GM19467 (cell line): ENCODE measurements at regions not wholly inside any gene's neighbourhood (a gene's known extent, or its start where the extent isn't known, plus 50 kb on each side); places are given as distances from the start of the nearest gene placed in this dataset.

Source experiments
- ATAC-seq: cut with Tn5 transposase; IDR thresholded peaks from one replicate; pipeline ENCODE4 v1.9.1; 2021; ENCODE audit warnings: mild to moderate bottlenecking, moderate library complexity; ENCODE audit not compliant: unreplicated experiment

DNA sequence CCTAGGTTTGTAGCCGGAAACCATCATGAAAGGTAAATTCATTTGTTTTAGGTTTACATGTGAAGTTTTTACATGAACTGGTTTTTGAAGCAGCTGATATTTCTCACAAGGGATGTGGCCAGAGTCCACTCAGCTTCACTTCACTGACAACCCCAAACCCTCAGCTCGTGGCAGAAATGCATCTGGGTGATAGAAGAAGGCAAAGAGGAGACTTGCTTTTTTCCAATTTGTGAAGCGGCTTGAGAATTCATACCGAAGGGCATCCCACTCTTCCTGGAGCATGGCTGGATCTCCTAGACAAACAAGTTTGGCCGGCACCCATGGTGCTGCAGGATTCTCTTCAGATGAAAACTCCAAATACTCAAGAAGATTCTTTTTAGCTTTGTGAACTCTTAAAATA is 392.8 kb upstream of the CNR1 start:
- ATAC-seq, result no peak

GRCh38 chr6:88556663-88557062 is 390.5 kb upstream of the CNR1 start:
- ATAC-seq, result no peak

- ATAC-seq, result no peak
Measured at GRCh38 chr6:88548891-88549505, 382.9 kb upstream of the CNR1 start.

DNA sequence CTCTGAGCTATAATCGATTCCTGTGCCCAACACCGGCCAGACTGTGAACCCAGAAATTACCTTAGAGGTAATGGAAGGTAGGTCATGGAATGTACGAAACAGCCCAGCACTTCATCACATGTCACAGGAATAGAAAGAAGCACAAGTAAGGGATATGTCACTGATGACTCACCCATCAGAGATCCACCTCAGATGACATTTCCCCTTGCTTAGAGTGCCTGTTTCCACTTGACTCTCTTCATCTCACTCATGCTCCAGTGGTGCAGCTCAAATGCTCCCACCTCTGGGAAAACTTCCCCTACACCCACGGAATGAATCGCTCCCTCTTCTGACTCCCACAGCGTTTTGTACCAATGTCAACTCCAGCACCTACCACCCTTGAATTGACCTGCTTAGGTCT is 381.6 kb upstream of the CNR1 start:
- ATAC-seq, result no peak

GRCh38 chr6:88545991-88546390 is 379.8 kb upstream of the CNR1 start:
- ATAC-seq, result no peak

DNA sequence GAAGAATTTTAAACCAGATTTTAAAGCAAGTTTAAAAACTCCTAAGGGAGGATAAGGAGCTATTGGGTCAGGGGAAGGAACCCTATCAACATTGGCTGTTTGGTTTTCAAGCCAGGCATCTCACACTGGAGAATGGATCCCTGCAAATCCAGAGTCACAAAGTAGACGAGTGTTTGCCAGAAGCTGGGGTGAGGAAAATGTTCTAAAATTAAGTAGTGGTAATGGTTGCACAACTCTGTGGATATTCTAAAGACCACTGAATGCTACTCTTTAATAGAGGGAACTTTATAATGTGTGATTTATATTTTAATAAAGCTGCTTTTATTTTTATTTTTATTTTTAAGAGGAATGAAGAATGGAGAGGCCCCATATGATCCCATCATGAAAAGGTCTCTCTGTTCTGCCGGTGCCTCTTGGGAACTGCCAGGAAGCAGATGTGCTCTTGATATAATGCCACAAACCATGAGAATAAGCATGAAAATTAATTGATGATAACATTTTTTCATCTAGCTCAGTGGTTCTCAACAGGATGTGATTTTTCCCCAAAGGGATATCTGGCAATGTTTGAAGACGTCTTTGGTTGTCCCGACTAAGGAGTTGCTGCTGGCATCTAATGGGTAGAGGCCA is 379.0 kb upstream of the CNR1 start:
- ATAC-seq, result no peak

DNA sequence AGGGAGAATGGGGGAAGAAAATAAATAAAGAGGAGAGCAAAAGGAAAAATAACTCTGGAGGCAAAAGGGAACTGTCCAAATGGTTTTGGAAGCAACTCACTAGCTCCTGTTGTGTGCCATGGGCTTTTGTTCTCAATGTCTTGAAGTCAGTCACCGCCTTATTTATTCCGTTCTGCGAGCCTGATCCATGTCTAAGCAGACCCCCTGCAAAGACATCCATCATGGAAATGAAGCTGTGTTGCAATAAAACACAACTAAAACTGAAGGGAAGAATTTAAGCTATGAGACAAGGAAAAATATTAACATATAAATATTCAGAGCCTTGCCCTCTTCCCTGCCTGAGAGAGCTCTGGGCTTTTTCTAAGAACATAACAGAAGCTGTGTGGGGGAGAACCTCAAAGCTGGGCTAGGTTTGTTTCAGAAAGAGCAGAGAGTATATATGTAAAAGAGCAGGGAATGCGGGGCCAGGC is 373.2 kb upstream of the CNR1 start:
- ATAC-seq, result no peak

- ATAC-seq, result no peak
Measured at GRCh38 chr6:88538840-88539239, 372.7 kb upstream of the CNR1 start.

- ATAC-seq, result no peak
Measured at GRCh38 chr6:88538130-88538706, 372.1 kb upstream of the CNR1 start.

DNA sequence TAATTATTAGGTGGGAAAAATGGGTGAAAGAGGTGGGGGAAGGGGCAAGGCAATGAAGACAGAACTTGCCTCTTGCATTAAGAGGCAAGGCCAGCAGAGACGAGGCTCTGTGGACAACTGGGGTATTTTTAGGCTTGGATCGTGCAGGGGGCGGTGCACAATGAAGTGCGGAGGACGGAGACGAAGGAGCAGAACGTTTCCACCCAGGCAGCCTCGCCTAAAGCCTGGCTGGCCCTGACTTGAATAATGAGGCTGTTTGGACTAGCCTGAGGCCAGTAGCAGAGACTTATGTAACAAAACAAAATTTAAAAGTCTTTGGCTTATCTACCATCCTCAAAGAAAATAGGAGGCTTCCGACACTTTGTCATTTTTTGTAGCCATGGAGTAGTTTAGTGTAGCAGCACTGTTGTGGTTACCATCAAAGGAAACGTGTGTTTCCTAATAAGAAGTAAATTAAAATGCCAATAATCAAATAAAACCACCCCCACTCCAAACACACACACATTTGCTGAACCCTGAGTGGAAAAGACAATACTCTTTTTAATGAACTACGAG is 370.0 kb upstream of the CNR1 start:
- no peak for ATAC-seq

DNA sequence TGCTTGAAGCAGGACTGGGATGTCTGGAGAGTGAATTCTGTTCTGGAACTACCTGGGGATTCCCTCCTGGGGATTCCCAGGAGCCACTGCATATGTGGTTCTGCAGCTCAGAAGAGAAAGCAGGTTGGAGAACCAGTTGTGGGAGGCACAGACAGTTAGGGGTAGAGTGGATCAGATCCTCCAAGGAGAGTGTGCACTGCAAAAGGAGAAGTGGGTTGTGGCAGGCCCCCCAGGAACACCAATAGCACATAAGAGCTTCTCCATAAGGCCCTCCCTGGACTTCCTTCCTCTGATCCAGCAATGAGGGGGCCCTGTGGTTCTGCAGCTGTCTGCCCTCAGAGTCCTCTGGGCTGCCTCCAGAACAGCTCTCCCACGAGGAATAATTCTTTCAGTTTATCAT is 369.2 kb upstream of the CNR1 start:
- no peak for ATAC-seq

DNA sequence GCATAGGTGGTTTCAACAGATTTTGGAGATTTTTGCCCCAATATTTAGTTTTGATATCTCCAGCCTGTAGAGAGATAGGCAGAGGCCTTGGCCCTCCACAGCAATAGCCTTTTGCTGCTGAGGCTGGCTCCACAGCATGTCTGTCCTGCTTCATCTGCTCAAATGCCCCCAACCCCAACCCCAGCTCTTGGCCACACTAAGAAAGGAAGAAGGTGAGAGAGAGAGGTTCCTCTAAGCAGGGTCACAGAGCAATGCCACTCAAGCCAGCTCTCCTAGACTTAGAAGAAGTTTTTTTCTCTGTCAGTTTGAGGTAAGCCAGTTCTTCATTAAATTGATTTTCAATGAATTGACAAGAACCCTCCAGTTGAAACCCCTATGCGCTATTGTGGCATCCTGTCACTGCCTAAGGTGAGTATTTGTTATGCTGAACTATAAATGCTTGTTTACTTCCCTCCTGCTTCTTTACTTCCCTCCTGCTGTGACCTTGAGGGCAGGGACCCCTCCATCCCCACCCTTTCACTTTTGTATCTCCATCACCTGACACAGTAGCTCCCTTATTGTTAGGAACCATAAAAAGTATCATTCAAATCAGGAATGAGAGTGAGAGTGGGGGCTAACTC is 366.2 kb upstream of the CNR1 start:
- no peak for ATAC-seq

DNA sequence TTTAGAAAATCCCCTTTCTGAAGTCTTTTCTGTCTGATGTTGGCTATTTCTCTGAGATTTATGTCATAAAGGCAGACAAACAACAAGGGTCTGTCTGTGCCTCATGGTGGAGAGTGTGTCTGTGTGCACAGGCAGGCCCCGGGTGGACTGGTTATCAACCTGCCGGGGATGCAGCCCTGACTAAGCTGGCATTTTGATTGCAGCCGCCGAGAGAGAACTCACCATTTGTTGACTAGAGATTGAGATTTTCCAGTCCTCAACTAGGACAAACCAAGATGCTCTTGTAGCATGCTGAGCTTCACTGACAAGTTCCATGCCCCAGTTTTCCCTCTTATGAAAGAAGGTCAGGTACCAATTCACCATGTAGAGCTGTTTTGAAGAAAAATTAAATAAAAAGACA is 363.6 kb upstream of the CNR1 start:
- no peak for ATAC-seq

GRCh38 chr6:88520445-88520844 is 354.3 kb upstream of the CNR1 start:
- ATAC-seq, result no peak

GRCh38 chr6:88520017-88520338 is 353.8 kb upstream of the CNR1 start:
- ATAC-seq, result no peak

DNA sequence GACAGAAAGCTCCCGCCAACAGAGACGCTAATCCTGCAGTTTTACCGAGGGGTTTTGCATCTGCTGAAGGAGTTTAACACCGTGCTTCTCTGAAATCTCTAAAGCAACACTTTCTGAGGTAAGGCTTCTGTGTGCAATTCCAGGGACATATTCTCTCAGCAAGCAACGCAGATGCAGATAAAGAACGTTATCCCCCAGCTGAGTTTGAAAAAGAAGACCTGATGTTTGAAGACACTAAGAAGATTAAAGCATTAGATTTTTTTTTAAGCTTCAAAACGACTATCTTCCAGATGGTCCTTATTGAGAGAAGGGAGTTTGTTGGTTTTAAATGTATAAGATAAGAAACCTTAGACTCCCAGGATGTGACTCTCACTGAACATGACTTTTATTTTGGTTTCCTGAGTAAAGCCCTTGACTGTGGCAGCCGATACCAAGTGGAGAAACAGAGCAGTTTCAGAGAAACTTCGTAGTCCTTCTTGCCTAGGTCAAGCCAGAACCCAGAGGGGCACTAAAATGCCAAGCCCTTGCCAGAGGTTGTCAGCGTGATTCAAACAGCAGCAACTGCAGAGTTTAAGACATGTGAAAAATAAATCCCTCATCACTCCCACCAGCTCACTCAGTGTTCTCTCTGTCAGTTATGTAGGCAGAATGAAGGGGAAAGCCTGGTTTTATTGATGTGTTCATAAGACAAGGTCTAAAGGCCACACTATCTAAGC is 353.3 kb upstream of the CNR1 start:
- ATAC-seq, result no peak

GRCh38 chr6:88517737-88518136 is 351.6 kb upstream of the CNR1 start:
- ATAC-seq, result no peak

GRCh38 chr6:88513920-88514319 is 347.8 kb upstream of the CNR1 start:
- ATAC-seq, result no peak

DNA sequence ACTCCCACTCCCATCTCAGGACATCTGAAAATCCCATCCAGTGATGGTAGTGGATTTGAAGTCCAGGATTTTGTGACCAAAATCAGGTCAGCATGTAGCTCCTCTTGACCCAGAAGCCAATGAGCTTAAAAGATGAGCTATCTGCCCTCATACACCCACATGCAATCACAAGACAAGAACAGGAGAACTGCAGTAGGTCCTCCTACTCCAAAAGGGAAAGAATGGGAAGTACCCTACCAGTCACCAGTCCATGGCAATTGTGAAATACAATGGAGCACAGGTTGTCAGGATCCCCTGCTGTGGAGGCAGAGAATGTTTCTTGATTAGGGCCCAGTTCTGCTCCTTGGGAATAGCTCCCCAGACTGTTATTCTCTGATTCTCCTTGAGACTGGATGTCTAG is 347.3 kb upstream of the CNR1 start:
- no peak for ATAC-seq

DNA sequence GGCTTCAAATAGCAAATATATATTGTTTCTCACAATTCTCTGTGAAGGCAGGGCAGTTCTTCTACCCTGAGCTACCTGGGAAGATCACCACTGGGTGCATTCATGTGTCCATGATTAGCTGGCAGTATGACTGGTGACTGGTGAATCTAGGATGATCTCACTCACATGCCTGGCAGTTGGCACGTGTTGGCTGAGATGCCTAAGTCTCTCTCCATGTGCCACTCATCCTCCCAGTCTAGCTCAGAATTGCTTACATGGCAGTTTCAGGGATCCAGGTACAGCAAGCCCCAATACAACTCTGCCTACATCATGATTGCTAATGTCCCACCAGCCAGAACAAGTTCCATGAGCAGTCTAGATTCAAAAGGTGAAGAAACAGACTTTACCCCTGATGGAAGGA is 346.8 kb upstream of the CNR1 start:
- no peak for ATAC-seq

DNA sequence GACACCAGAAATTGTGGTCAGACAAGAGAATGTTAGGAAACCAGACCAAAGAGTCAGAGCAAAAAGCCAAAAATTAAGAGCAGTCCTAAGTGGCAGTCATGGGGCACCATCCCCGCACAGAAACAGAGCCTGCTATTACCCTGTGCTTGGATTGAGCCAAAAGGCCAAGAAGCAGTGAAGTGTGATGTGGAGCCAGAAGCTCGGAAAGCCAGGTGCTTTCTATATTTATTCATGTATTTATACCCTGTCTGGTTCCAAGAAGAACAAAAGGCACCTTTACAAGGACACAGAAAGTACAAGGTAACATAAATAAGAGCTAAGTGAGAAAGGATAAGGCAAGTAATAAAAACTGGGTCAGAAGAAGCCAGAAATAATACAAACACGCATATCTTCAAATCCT is 336.2 kb upstream of the CNR1 start:
- no peak for ATAC-seq
